Heart left ventricle (tissue), 13 donors: ENCODE measurements at regions not wholly inside any gene's neighbourhood (a gene's known extent, or its start where the extent isn't known, plus 50 kb on each side); places are given as distances from the start of the nearest gene placed in this dataset.

Experiments used
- POLR2A ChIP-seq, 2 donors: fragments of 450-650 bp; IDR thresholded peaks; one replicate each; pipeline ENCODE4 v1.6.1; 2017; ENCODE audit warnings: antibody characterized with exemption in 2 of 2, mild to moderate bottlenecking in 2 of 2, moderate library complexity in 2 of 2
- TF ChIP-seq, protein P1 (sequence below), 12 donors: fragments of 200-600 bp; sonication (generic) in 4 of 12; IDR thresholded peaks; one replicate each; pipeline versions ENCODE4 v1.5.0 to v1.8.0; 2018 to 2022; ENCODE audit warnings: antibody characterized with exemption in 12 of 12, mild to moderate bottlenecking in 5 of 12
- donor health status: ischemic (EF 13 %, LVEDD 7.1; RV severe dilation, severe dysfunction).
- donor health status: DM: no; HTN: yes; CAD: no.
- donor health status: DM: no; HTN: no; CAD: no.
- donor health status: ischemic (EF 25% LVEDD 6.9; RV normal size, moderate dysfunction).
- donor health status: ischemic (EF 25% LVEDD 5.7; RV mildly dilated, moderate dysfunction).
- donor health status: ischemic (EF 35%, LVEDD 5.7; RV mildly dilated, moderate dysfunction).
- donor health status: nonischemic (EF 11% LVEDD 7.7; RV severe dilation, severe dysfunction).
- donor health status: DM: yes; HTN: yes; CAD: no.
- donor health status: PGD.
- donor health status: ischemic (EF 29% LVEDD 5.4; RV normal size, mild dysfunction).
- donor health status: nonischemic (EF 23%, LVEDD 6.1; RV moderate dilation, normal function).

DNA sequence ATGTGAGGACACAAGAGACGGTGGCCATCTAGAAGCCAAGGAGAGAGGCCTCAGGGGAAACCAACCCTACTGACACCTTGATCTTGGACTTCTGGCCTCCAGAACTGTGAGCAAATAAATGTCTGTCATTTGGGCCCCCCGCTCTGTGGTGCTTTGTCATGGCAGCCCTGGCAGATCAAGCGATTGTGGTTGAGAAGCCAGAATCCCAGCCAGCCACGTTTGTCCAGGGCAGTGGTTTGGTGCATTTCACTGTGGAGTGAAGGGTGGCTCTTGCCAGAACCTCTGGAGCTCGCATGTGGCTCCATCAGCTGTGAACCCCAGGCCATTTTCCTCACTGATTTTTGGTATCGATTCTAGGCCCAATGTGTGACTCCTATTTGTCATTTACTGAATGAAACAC is 404.9 kb downstream of the BCL11B start:
- no peak for TF ChIP-seq POLR2A (IDR thresholded peaks at IDR 0.05)
- TF ChIP-seq, protein P1, sequence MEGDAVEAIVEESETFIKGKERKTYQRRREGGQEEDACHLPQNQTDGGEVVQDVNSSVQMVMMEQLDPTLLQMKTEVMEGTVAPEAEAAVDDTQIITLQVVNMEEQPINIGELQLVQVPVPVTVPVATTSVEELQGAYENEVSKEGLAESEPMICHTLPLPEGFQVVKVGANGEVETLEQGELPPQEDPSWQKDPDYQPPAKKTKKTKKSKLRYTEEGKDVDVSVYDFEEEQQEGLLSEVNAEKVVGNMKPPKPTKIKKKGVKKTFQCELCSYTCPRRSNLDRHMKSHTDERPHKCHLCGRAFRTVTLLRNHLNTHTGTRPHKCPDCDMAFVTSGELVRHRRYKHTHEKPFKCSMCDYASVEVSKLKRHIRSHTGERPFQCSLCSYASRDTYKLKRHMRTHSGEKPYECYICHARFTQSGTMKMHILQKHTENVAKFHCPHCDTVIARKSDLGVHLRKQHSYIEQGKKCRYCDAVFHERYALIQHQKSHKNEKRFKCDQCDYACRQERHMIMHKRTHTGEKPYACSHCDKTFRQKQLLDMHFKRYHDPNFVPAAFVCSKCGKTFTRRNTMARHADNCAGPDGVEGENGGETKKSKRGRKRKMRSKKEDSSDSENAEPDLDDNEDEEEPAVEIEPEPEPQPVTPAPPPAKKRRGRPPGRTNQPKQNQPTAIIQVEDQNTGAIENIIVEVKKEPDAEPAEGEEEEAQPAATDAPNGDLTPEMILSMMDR (IDR thresholded peaks at IDR 0.05), result no peak
